ENCODE measurements at regions not wholly inside any gene's neighbourhood (a gene's known extent, or its start where the extent isn't known, plus 50 kb on each side); places are given as distances from the start of the nearest gene placed in this dataset.

GRCh38 chr6:165894171-165894825 is 231.3 kb upstream of the PDE10A start:
- H3K36me3 ChIP-seq (replicated peaks; ENCODE audit: low read depth, low read length) = no peaks in the 10 kb centered on the region
- no peak overlapping the region for H3K4me2 ChIP-seq (ENCODE audit: low read length)
- no peak overlapping the region for H2AFZ ChIP-seq (ENCODE audit: low read depth, low read length)
- H3K9me3 ChIP-seq (ENCODE audit: insufficient read depth, low read length) = no peaks in the 10 kb centered on the region
- no peaks in the 10 kb centered on the region for H3K79me2 ChIP-seq (ENCODE audit: low read length)
- H3K4me3 ChIP-seq (ENCODE audit: low read length) = no peak overlapping the region
- no peaks in the 10 kb centered on the region for H3K27me3 ChIP-seq (ENCODE audit: low read depth, low read length)
- TF ChIP-seq EZH2phosphoT487 (IDR thresholded peaks at IDR 0.05; ENCODE audit: low read depth) (no peak), CTCF (IDR thresholded peaks at IDR 0.05; ENCODE audit: low read depth, low read length) (no peak)
- H3K27ac ChIP-seq (ENCODE audit: low read length) = no peak overlapping the region
- H3K4me1 ChIP-seq (ENCODE audit: low read length) = no peaks in the 10 kb centered on the region
- H4K20me1 ChIP-seq (ENCODE audit: insufficient read depth, low read length) = no peaks in the 10 kb centered on the region
- no peak overlapping the region for H3K9ac ChIP-seq (ENCODE audit: low read length)

GRCh38 chr6:165893431-165893830 is 230.4 kb upstream of the PDE10A start:
- TF ChIP-seq EZH2phosphoT487 (IDR thresholded peaks at IDR 0.05; ENCODE audit: low read depth) = no peak
- no peak for TF ChIP-seq CTCF (IDR thresholded peaks at IDR 0.05; ENCODE audit: low read depth, low read length)
- Histone ChIP-seq H2AFZ (ENCODE audit: low read depth, low read length) (no peak overlapping the region), H3K4me1 (ENCODE audit: low read length) (no peaks in the 10 kb centered on the region), H3K79me2 (ENCODE audit: low read length) (no peaks in the 10 kb centered on the region), H3K36me3 (replicated peaks; ENCODE audit: low read depth, low read length) (no peaks in the 10 kb centered on the region), H3K27me3 (ENCODE audit: low read depth, low read length) (no peaks in the 10 kb centered on the region), H4K20me1 (ENCODE audit: insufficient read depth, low read length) (no peaks in the 10 kb centered on the region), H3K27ac (ENCODE audit: low read length) (no peak overlapping the region), H3K9ac (ENCODE audit: low read length) (no peak overlapping the region), H3K4me2 (ENCODE audit: low read length) (no peak overlapping the region), H3K4me3 (ENCODE audit: low read length) (no peak overlapping the region), H3K9me3 (ENCODE audit: insufficient read depth, low read length) (no peaks in the 10 kb centered on the region)

- no peak overlapping the region for H3K4me2 ChIP-seq (ENCODE audit: low read length)
- no peaks in the 10 kb centered on the region for H3K4me1 ChIP-seq (ENCODE audit: low read length)
- no peak overlapping the region for H3K4me3 ChIP-seq (ENCODE audit: low read length)
- no peaks in the 10 kb centered on the region for H3K9me3 ChIP-seq (ENCODE audit: insufficient read depth, low read length)
- no peak overlapping the region for H2AFZ ChIP-seq (ENCODE audit: low read depth, low read length)
- no peak for TF ChIP-seq EZH2phosphoT487 (IDR thresholded peaks at IDR 0.05; ENCODE audit: low read depth)
- no peak for TF ChIP-seq CTCF (IDR thresholded peaks at IDR 0.05; ENCODE audit: low read depth, low read length)
- no peak overlapping the region for H3K27ac ChIP-seq (ENCODE audit: low read length)
- H4K20me1 ChIP-seq (ENCODE audit: insufficient read depth, low read length) = no peaks in the 10 kb centered on the region
- no peaks in the 10 kb centered on the region for H3K27me3 ChIP-seq (ENCODE audit: low read depth, low read length)
- no peak overlapping the region for H3K9ac ChIP-seq (ENCODE audit: low read length)
- no peaks in the 10 kb centered on the region for H3K79me2 ChIP-seq (ENCODE audit: low read length)
- no peaks in the 10 kb centered on the region for H3K36me3 ChIP-seq (replicated peaks; ENCODE audit: low read depth, low read length)
Observed at GRCh38 chr6:165891320-165891719, 228.3 kb upstream of the PDE10A start.

DNA sequence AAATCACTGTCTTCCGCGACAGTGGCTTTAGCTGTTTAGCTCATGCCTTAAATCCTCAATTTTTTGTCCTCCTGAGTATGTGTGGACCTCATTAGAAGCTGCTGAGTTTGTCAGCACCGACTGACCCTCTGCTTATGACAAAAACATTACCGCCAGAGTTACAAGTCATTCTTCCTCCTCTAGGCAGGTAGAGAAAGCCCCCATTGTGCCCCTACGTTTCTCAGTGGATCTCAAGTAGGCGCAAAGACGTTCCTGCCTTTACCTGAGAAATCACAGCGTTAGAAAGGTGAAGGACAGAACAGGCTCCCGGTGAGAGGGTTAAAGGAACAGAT is 227.3 kb upstream of the PDE10A start:
- no peaks in the 10 kb centered on the region for H3K27me3 ChIP-seq (ENCODE audit: low read depth, low read length)
- H3K9me3 ChIP-seq (ENCODE audit: insufficient read depth, low read length) = no peaks in the 10 kb centered on the region
- H3K36me3 ChIP-seq (replicated peaks; ENCODE audit: low read depth, low read length) = no peaks in the 10 kb centered on the region
- no peaks in the 10 kb centered on the region for H3K4me1 ChIP-seq (ENCODE audit: low read length)
- no peak overlapping the region for H3K9ac ChIP-seq (ENCODE audit: low read length)
- H4K20me1 ChIP-seq (ENCODE audit: insufficient read depth, low read length) = no peaks in the 10 kb centered on the region
- no peak overlapping the region for H2AFZ ChIP-seq (ENCODE audit: low read depth, low read length)
- TF ChIP-seq EZH2phosphoT487 (IDR thresholded peaks at IDR 0.05; ENCODE audit: low read depth) = no peak
- no peak for TF ChIP-seq CTCF (IDR thresholded peaks at IDR 0.05; ENCODE audit: low read depth, low read length)
- no peak overlapping the region for H3K27ac ChIP-seq (ENCODE audit: low read length)
- H3K79me2 ChIP-seq (ENCODE audit: low read length) = no peaks in the 10 kb centered on the region
- no peak overlapping the region for H3K4me2 ChIP-seq (ENCODE audit: low read length)
- H3K4me3 ChIP-seq (ENCODE audit: low read length) = no peak overlapping the region

Data from OCI-LY3 (cell line).